Astrocyte of the hippocampus (primary cell): ENCODE measurements at regions not wholly inside any gene's neighbourhood (a gene's known extent, or its start where the extent isn't known, plus 50 kb on each side); places are given as distances from the start of the nearest gene placed in this dataset.
A peak's percentile ranks its signal among the peaks of the same experiment; 100 is the strongest.

Experiments used
- DNase-seq: peaks from one replicate; pipeline ENCODE4 v3.0.0; 2011; ENCODE audit warnings: low read depth, low spot score

DNA sequence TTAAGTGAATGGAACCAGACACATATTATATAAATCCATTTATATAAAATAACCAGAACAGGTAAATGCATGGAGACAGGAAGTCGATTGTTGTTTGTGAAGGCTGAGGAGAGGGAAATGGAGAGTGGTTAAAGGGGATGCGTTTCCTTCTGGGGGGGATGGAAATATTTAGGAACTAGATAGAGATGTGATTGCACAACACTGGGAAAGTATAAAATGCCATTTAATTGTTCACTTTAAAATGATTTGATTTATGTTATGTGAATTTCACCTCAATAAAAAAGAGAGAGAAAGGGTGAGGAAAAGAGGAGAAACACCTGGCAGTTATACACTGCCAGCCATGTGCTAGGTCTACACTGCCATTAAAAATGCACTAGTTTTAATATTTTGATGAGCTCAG, 312.6 kb downstream of the CD83 start:
- no peak for DNase-seq

- DNase-seq = no peak
Measured at GRCh38 chr6:14431385-14432330, 314.1 kb downstream of the CD83 start.

- DNase-seq = peak; percentile 36
Measured at GRCh38 chr6:14434916-14435690, 317.5 kb downstream of the CD83 start.

DNA sequence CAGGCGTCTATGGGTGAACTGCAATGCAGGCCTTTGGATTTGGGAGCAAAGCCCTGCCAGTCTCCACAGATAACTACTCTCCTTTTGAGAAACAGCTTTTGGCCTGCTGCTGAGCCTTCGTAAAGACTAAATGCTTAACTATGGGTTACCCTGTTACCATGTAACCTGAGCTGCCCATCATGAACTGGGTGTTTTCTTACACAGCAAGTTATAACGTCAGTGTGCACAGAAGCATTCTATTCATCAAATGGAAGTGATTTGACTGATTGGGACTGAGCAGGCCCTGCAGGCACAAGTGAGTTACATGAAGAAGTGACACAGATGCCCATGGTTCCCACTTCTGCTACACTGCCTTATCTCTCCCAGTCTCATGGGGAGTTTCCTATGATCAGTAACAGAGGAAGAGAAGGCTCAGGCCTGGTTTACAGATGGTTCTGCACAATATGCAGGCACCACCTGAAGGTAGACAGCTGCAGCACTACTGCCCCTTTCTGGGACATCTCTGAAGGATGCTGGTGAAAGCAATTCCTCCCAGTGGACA, 319.1 kb downstream of the CD83 start:
- no peak for DNase-seq

DNA sequence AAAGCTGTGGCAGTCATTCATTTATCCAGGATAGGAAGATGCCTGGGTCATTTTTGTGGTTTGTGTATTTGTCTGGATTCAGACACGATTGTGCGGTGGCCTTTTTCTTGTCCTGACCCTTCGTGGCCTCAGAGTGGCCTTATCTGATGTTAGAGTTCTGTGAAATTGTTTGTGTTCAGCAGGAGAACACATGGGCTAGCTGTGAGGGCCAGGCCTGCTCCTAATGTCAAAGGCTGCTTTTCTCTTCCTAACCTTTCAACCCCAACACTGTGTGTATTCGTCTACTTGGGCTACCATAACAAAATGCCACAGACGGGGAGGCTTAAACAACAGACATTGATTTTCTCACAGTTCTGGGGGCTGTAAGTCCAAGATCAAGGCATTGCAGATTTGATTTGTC, 321.8 kb downstream of the CD83 start:
- no peak for DNase-seq

- no peak for DNase-seq
Measured at GRCh38 chr6:14440215-14440910, 322.8 kb downstream of the CD83 start.

GRCh38 chr6:14440940-14441781, 323.6 kb downstream of the CD83 start:
- no peak for DNase-seq

DNA sequence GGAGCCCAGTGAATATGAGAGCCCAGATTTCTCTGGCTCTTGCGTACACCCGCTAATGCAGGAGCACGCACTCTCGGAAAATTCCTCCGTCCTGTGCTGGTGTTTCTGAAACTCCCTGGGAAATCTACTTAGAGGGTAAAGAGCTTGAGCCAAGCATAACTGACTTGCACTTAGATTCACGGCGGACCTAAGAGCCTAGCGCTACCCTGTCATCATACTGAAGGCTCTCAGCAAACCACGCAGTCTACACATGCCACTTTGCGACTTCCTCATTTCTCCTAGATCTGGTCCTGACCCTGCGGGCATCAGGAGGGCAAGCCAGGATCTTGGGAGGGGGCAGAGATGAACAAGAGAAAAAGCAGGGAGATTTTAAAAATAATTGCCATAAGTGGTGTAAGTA, 324.7 kb downstream of the CD83 start:
- DNase-seq = no peak

- no peak for DNase-seq
Measured at GRCh38 chr6:14443629-14444268, 326.2 kb downstream of the CD83 start.

- DNase-seq = no peak
Measured at GRCh38 chr6:14444295-14444972, 326.9 kb downstream of the CD83 start.

DNA sequence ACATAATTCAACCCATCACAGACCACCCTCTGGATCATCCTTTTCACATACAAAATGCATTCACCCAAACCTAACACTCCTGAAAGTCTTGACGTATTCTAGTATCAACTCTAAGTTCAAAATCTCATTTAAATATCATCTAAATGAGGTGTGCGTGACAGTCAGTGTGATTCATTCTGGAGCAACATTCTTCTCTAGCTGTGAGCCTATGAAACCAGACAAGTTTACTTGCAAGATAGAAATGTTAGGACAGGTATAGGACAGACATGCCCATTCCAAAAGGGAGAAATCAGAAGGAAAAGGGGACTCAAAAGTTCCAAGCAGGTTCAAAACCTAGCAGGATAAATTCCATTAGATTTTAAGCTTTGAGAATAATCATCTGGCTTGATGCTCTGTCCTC, 329.7 kb downstream of the CD83 start:
- no peak for DNase-seq

GRCh38 chr6:14448246-14448645, 330.7 kb downstream of the CD83 start:
- DNase-seq = no peak

- no peak for DNase-seq
Measured at GRCh38 chr6:14450133-14450504, 332.5 kb downstream of the CD83 start.

GRCh38 chr6:14450578-14450977, 333.0 kb downstream of the CD83 start:
- DNase-seq = no peak

DNA sequence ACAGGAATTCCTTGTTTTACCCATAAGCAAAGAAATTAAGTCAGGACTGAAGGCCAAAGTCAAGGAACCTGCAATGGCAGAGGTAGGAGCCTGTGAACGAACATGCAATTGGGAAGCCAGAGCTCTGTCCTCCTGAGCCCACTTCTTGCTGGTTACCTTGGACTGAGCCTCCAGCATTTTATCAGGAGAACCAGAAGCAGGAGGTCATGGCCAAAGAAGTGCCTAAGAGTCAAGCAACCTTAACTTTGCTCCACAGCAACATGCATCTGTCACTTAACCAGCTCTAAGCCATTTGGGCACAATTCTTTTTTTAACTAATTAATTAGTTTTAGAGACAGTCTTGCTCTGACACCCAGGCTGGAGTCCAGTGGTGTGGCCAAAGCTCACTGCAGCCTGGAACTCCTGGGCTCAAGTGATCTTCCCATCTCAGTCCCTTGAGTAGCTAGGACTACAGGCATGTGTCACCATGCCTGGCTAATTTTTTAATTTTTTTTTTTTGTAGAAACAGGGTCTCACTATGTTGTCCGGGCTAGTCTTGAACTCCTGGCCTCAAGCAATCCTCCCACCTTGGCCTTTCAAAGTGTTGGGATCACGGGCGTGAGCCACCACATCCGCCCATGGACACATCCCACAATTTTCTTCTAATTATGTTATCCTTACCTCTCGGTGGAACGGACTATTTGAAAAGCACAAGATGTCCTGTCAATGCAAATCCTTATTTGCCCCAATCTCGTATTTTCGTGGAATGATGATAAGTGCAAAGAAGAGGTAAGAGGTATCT, 334.2 kb downstream of the CD83 start:
- no peak for DNase-seq

DNA sequence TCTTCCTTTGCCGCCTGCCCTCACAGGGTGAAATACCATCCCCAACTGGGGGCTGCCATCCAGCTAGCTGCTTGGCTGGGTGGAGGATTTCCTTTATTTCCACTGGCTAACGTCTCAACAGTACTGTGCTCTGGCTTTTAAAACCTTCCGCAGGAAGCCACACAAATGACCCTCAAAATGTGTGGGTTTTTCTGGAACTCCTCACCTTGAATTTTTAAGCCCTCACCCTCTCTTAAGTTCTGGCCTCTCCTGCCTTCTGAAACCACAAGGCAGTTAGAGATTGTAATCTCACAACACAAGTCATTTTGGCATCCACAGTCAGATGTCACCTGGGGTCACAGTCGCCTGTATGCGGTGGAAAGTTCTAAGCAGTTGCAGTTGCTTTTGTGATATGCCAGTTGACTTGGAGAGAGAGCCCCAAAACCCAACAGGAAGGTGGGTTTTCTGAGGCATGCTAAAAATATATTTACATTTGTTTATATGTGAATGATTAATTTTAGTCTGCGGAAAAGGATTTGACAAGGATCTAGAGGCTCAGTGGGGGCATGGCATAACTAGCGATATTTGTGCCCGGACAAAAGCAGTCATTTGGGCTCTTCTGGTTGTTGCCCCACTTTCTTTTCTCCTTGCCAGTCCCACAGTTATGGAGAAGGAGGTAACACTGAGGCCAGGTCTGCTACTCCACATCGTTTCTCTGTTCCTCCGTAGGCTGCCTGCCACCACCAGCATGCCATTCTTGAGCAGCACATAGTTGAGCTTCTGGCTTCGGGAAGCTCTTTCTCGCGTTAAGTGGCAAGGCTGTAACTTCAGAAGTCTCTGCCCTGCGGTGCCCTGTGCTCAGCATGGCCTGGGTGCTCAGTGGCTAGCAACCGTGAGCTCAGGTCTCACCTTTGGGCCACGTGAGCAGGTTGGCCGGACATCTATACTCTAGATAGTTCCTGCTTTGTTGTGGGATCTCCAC, 335.3 kb downstream of the CD83 start:
- DNase-seq = no peak

GRCh38 chr6:14453712-14454472, 336.3 kb downstream of the CD83 start:
- no peak for DNase-seq
